Stimulated activated CD4-positive, alpha-beta T cell treated with anti-CD3 and anti-CD28 coated beads, Interleukin-4, amount 100 ng/mL, for 1 hour (primary cell): ENCODE measurements at regions not wholly inside any gene's neighbourhood (a gene's known extent, or its start where the extent isn't known, plus 50 kb on each side); places are given as distances from the start of the nearest gene placed in this dataset.
"Not testable (repeated sequence)": the region's sequence is repeated elsewhere in the genome, so short reads cannot be mapped to it uniquely, and the experiment has no call there.

ENCODE experiments used
- DNase-seq: peaks from one replicate; pipeline ENCODE4 v3.0.0-alpha.2; 2020

GRCh38 chr7:5121256-5121655, 68.8 kb upstream of the WIPI2 start:
- DNase-seq, result not testable (repeated sequence)

- not testable (repeated sequence) for DNase-seq
These were observed 58.8 kb upstream of the WIPI2 start for GRCh38 chr7:5131238-5131637.

- DNase-seq, result no peak
These were observed 57.5 kb upstream of the WIPI2 start for GRCh38 chr7:5132539-5132938.

- DNase-seq, result peak; percentile 16
These were observed 50.0 kb upstream of the WIPI2 start for GRCh38 chr7:5139998-5140397.
